Brain microvascular endothelial cell (primary cell): ENCODE measurements at regions not wholly inside any gene's neighbourhood (a gene's known extent, or its start where the extent isn't known, plus 50 kb on each side); places are given as distances from the start of the nearest gene placed in this dataset.
"Not testable (repeated sequence)": the region's sequence is repeated elsewhere in the genome, so short reads cannot be mapped to it uniquely, and the experiment has no call there.

ENCODE experiments used
- DNase-seq: peaks from one replicate; pipeline ENCODE4 v3.0.0-alpha.2; 2020
- H3K27ac ChIP-seq: fragments of 250-450 bp; sonication (Bioruptor Pico); 2 replicates; pipeline ENCODE4 v1.5.1; 2020; ENCODE audit warnings: mild to moderate bottlenecking, moderate library complexity
- H3K27me3 ChIP-seq: fragments of 250-450 bp; sonication (Bioruptor Pico); replicated peaks from 2 replicates; pipeline ENCODE4 v1.5.1; 2020; ENCODE audit warnings: mild to moderate bottlenecking
- H3K36me3 ChIP-seq: fragments of 250-450 bp; sonication (Bioruptor Pico); replicated peaks from 2 replicates; pipeline ENCODE4 v1.5.1; 2020; ENCODE audit warnings: mild to moderate bottlenecking
- H3K4me3 ChIP-seq: 2 replicates; pipeline ENCODE4 v1.5.1; 2011; ENCODE audit warnings: low read depth, mild to moderate bottlenecking, control low read depth, low read length, moderate library complexity
- CTCF ChIP-seq: IDR thresholded peaks from 2 replicates; pipeline ENCODE4 v1.5.1; 2011; ENCODE audit warnings: low read depth, mild to moderate bottlenecking, moderate library complexity, low read length, control low read depth, inconsistent platforms; ENCODE audit errors: missing control alignments
- in situ Hi-C: cut with HindIII; loops from 2 replicates; pipeline ENCODE4 v1.10.0; 2017; ENCODE audit warnings: low sequenced_read_pairs, low pct_ligation_motif_present

- no peaks in the 10 kb centered on the region for H3K36me3 ChIP-seq
- H3K4me3 ChIP-seq = no peak overlapping the region
- no peak for DNase-seq
- no peaks in the 10 kb centered on the region for H3K27me3 ChIP-seq
- in situ Hi-C loops = no loop called here
- no peak overlapping the region for H3K27ac ChIP-seq
- TF ChIP-seq CTCF = no peak
Measured at GRCh38 chr2:8346706-8347430, 335.0 kb upstream of the ID2 start.

- in situ Hi-C loops, DNase-seq, H3K4me3 ChIP-seq, H3K27ac ChIP-seq, H3K27me3 ChIP-seq, H3K36me3 ChIP-seq: not testable (repeated sequence)
Measured at GRCh38 chr2:8348911-8349310, 332.9 kb upstream of the ID2 start.

DNA sequence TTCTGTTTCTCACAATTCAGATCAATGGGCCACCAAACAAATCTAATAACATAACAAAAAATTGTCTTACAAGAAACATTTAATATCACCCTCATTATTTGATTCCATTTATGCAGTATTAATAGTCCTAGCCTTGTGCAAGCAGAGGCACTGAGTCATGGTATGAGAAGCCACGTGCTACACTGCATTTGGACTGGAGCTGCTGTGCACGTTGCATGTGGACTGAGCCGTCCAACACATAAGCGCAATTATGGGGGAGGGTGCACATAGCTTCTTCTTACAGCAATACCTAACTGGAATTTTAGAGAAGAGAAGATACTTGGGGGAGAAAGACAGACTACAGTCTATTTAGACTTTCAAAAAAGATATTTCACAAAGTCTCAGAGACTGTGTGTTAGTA, 329.6 kb upstream of the ID2 start:
- Histone ChIP-seq H3K27ac (no peak overlapping the region), H3K27me3 (no peaks in the 10 kb centered on the region), H3K36me3 (no peaks in the 10 kb centered on the region), H3K4me3 (no peak overlapping the region)
- in situ Hi-C loops = no loop called here
- DNase-seq = no peak
- no peak for TF ChIP-seq CTCF

DNA sequence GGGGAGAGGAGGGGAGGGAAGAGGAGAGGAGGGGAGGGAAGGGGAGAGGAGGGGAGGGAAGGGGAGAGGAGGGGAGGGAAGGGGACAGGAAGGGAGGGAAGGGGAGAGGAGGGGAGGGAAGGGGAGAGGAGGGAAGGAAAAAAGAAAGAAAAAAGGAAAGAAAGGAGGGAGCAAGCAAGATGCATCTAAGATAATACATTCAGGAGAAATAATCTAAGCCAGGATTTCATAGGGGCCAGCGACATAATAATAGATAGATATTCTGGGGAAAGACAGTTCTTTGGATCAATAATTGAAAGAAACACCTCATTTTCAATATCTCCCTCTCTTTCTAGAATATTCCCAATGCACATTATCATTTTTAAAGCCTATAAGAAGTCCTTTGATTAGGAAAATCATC, 328.9 kb upstream of the ID2 start:
- in situ Hi-C loops = no loop called here
- Histone ChIP-seq H3K27me3 (no peaks in the 10 kb centered on the region), H3K4me3 (no peak overlapping the region), H3K27ac (no peak overlapping the region), H3K36me3 (no peaks in the 10 kb centered on the region)
- no peak for TF ChIP-seq CTCF
- DNase-seq = no peak

DNA sequence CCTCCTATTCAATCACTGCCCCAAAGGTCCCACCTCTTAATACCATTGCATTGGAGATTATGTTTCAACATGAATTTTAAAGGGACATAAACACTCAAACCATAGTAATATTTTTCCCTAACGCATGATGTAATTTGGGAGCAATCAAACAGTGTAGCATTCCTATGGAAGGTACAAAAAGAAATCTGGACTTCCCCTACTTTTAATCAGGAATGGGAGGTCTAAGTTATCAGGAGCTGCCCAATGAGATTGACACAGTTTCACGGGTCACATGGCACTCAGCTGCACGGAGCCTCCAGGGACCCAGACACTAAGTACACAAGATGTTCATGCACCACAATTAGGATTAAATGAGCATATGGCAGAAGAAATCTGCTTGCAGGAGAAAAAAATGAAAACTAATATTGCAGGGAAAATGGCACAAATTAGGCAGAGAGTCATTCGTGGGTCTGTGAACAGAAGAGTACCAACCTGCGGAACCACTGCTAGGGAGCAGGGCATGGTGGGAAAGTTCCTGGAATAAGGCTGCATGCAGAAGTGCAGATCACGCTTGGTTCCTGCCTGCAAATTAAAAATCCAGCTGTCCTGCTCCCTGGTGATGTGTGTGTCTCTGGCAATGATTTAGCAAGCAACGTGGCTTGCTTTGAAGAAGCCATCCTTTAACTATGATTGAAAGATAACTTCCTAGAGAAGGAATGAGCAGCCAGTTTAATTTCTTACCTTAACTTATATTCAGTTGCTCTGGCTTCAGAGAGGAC, 326.6 kb upstream of the ID2 start:
- no peak for DNase-seq
- Histone ChIP-seq H3K36me3 (no peaks in the 10 kb centered on the region), H3K4me3 (no peak overlapping the region), H3K27ac (no peak overlapping the region), H3K27me3 (no peaks in the 10 kb centered on the region)
- no peak for TF ChIP-seq CTCF
- in situ Hi-C loops = no loop called here

GRCh38 chr2:8357738-8358518, 323.9 kb upstream of the ID2 start:
- Histone ChIP-seq H3K27ac (no peak overlapping the region), H3K27me3 (no peaks in the 10 kb centered on the region), H3K36me3 (no peaks in the 10 kb centered on the region), H3K4me3 (no peak overlapping the region)
- in situ Hi-C loops = no loop called here
- TF ChIP-seq CTCF = no peak
- no peak for DNase-seq
